ENCODE measurements at regions not wholly inside any gene's neighbourhood (a gene's known extent, or its start where the extent isn't known, plus 50 kb on each side); places are given as distances from the start of the nearest gene placed in this dataset.

GRCh38 chr3:22731901-22732300 lies 471.2 kb upstream of the UBE2E2 start:
- no peaks in the 10 kb centered on the region for H3K36me3 ChIP-seq (ENCODE audit: control insufficient read depth in 2 of 2, insufficient read depth in 1 of 2, low read length in 2 of 2)
- H3K27ac ChIP-seq (ENCODE audit: extremely low read depth, low read depth, low read length) = no peak overlapping the region
- CTCF ChIA-PET = no interaction called here
- TF ChIP-seq, protein P1, sequence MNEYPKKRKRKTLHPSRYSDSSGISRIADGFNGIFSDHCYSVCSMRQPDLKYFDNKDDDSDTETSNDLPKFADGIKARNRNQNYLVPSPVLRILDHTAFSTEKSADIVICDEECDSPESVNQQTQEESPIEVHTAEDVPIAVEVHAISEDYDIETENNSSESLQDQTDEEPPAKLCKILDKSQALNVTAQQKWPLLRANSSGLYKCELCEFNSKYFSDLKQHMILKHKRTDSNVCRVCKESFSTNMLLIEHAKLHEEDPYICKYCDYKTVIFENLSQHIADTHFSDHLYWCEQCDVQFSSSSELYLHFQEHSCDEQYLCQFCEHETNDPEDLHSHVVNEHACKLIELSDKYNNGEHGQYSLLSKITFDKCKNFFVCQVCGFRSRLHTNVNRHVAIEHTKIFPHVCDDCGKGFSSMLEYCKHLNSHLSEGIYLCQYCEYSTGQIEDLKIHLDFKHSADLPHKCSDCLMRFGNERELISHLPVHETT (tag by site-specific recombination; IDR thresholded peaks at IDR 0.05) = no peak
- TF ChIP-seq ZNF843 (tag by site-specific recombination; IDR thresholded peaks at IDR 0.05) (no peak), ZNF521 (tag by site-specific recombination; IDR thresholded peaks at IDR 0.05) (no peak), ZBTB11 (tag by site-specific recombination; conservative IDR thresholded peaks at IDR 0.05; ENCODE audit: low read depth) (no peak), KLF16 (tag by site-specific recombination; IDR thresholded peaks at IDR 0.05) (no peak), KLF7 (tag by site-specific recombination; IDR thresholded peaks at IDR 0.05; ENCODE audit: borderline replicate concordance) (no peak), ZNF423 (tag by site-specific recombination; IDR thresholded peaks at IDR 0.05) (no peak), ZNF184 (tag by site-specific recombination; IDR thresholded peaks at IDR 0.05) (no peak), ZNF23 (tag by site-specific recombination; IDR thresholded peaks at IDR 0.05; ENCODE audit: borderline replicate concordance) (no peak), ZNF664 (tag by site-specific recombination; IDR thresholded peaks at IDR 0.05) (no peak)
- H3K9me3 ChIP-seq (ENCODE audit: control insufficient read depth, insufficient read depth, low read depth, low read length) = no peaks in the 10 kb centered on the region
- POLR2A ChIA-PET = no interaction called here
- H3K4me3 ChIP-seq (ENCODE audit: low read depth, low read length) = no peak overlapping the region
- no peaks in the 10 kb centered on the region for H3K4me1 ChIP-seq (ENCODE audit: control insufficient read depth, insufficient read depth, low read length)

DNA sequence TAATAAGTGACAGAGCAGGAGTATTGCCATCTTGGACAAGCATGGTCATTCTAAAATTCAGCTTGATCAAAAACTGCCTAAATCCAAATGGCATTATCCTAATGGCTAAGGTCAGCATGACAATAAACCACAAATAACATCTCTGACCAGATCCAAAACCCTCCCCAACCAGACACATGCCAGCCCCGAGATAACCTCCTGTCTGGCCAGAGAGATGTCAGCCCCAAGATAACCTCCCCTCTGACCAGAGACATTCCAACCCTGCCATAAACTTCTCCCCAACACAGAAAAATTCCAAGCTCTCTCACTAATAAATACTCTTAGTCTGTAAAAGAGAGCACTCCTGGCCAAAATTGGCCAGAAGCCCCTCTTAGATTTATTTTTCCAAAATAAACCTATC lies 470.5 kb upstream of the UBE2E2 start:
- CTCF ChIA-PET = no interaction called here
- POLR2A ChIA-PET = no interaction called here
- no peak overlapping the region for H3K4me3 ChIP-seq (ENCODE audit: low read depth, low read length)
- H3K9me3 ChIP-seq (ENCODE audit: control insufficient read depth, insufficient read depth, low read depth, low read length) = no peaks in the 10 kb centered on the region
- H3K4me1 ChIP-seq (ENCODE audit: control insufficient read depth, insufficient read depth, low read length) = no peaks in the 10 kb centered on the region
- H3K27ac ChIP-seq (ENCODE audit: extremely low read depth, low read depth, low read length) = no peak overlapping the region
- no peaks in the 10 kb centered on the region for H3K36me3 ChIP-seq (ENCODE audit: control insufficient read depth in 2 of 2, insufficient read depth in 1 of 2, low read length in 2 of 2)
- TF ChIP-seq, protein P2, sequence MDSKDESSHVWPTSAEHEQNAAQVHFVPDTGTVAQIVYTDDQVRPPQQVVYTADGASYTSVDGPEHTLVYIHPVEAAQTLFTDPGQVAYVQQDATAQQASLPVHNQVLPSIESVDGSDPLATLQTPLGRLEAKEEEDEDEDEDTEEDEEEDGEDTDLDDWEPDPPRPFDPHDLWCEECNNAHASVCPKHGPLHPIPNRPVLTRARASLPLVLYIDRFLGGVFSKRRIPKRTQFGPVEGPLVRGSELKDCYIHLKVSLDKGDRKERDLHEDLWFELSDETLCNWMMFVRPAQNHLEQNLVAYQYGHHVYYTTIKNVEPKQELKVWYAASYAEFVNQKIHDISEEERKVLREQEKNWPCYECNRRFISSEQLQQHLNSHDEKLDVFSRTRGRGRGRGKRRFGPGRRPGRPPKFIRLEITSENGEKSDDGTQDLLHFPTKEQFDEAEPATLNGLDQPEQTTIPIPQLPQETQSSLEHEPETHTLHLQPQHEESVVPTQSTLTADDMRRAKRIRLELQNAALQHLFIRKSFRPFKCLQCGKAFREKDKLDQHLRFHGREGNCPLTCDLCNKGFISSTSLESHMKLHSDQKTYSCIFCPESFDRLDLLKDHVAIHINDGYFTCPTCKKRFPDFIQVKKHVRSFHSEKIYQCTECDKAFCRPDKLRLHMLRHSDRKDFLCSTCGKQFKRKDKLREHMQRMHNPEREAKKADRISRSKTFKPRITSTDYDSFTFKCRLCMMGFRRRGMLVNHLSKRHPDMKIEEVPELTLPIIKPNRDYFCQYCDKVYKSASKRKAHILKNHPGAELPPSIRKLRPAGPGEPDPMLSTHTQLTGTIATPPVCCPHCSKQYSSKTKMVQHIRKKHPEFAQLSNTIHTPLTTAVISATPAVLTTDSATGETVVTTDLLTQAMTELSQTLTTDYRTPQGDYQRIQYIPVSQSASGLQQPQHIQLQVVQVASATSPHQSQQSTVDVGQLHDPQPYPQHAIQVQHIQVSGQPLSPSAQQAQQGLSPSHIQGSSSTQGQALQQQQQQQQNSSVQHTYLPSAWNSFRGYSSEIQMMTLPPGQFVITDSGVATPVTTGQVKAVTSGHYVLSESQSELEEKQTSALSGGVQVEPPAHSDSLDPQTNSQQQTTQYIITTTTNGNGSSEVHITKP (tag by site-specific recombination; IDR thresholded peaks at IDR 0.05) = no peak
- TF ChIP-seq ZNF747 (tag by site-specific recombination; IDR thresholded peaks at IDR 0.05) (no peak), ZNF311 (tag by site-specific recombination; IDR thresholded peaks at IDR 0.05; ENCODE audit: borderline replicate concordance) (no peak), ZNF677 (tag by site-specific recombination; IDR thresholded peaks at IDR 0.05) (no peak), ZNF146 (tag by site-specific recombination; IDR thresholded peaks at IDR 0.05) (no peak), BCL11B (tag by site-specific recombination; IDR thresholded peaks at IDR 0.05; ENCODE audit: low read depth) (no peak), ZNF610 (tag by site-specific recombination; IDR thresholded peaks at IDR 0.05; ENCODE audit: borderline replicate concordance) (no peak), SP2 (tag by site-specific recombination; IDR thresholded peaks at IDR 0.05) (no peak), GLIS1 (tag by site-specific recombination; IDR thresholded peaks at IDR 0.05) (no peak), HOXA7 (CRISPR knock-in tag; IDR thresholded peaks at IDR 0.05; ENCODE audit: borderline replicate concordance) (no peak), ZNF341 (tag by site-specific recombination; IDR thresholded peaks at IDR 0.05; ENCODE audit: low read depth) (no peak), KLF16 (tag by site-specific recombination; IDR thresholded peaks at IDR 0.05) (no peak), ZNF175 (tag by site-specific recombination; IDR thresholded peaks at IDR 0.05) (no peak)
- TF ChIP-seq, protein P3, sequence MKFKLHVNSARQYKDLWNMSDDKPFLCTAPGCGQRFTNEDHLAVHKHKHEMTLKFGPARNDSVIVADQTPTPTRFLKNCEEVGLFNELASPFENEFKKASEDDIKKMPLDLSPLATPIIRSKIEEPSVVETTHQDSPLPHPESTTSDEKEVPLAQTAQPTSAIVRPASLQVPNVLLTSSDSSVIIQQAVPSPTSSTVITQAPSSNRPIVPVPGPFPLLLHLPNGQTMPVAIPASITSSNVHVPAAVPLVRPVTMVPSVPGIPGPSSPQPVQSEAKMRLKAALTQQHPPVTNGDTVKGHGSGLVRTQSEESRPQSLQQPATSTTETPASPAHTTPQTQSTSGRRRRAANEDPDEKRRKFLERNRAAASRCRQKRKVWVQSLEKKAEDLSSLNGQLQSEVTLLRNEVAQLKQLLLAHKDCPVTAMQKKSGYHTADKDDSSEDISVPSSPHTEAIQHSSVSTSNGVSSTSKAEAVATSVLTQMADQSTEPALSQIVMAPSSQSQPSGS (tag by site-specific recombination; IDR thresholded peaks at IDR 0.05; ENCODE audit: low read depth) = no peak
- TF ChIP-seq, protein P4, sequence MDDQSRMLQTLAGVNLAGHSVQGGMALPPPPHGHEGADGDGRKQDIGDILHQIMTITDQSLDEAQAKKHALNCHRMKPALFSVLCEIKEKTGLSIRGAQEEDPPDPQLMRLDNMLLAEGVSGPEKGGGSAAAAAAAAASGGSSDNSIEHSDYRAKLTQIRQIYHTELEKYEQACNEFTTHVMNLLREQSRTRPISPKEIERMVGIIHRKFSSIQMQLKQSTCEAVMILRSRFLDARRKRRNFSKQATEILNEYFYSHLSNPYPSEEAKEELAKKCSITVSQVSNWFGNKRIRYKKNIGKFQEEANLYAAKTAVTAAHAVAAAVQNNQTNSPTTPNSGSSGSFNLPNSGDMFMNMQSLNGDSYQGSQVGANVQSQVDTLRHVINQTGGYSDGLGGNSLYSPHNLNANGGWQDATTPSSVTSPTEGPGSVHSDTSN (CRISPR knock-in tag; IDR thresholded peaks at IDR 0.05) = no peak

Measured in HEK293 (cell line).